SK-N-SH (cell line): ENCODE measurements at regions not wholly inside any gene's neighbourhood (a gene's known extent, or its start where the extent isn't known, plus 50 kb on each side); places are given as distances from the start of the nearest gene placed in this dataset.

Source experiments
- CTCF ChIA-PET: fragments of 300-600, 350-600 bp; formaldehyde crosslinking; extraction: SDS; loops from one replicate; lab custom pipeline; 2021; lab: Yijun Ruan, JAX
- POLR2A ChIA-PET: fragments of 350-600 bp; sonication (Branson Sonifier 250); formaldehyde crosslinking; extraction: SDS; loops from one replicate; lab custom pipeline; 2020; ENCODE audit warnings: antibody characterized with exemption, inconsistent platforms; lab: Yijun Ruan, JAX
- DNase-seq: peaks from one replicate; pipeline ENCODE4 v3.0.0; 2012
- H2AFZ ChIP-seq: fragments of 200-600 bp; sonication (generic); 2 replicates; pipeline ENCODE4 v1.8.1; 2016; ENCODE audit warnings: antibody characterized with exemption, mild to moderate bottlenecking, low read depth
- H3F3A ChIP-seq: fragments of 200-600 bp; sonication (generic); replicated peaks from 2 replicates; pipeline ENCODE3; 2016; ENCODE audit warnings: antibody characterized with exemption, mild to moderate bottlenecking; ENCODE audit not compliant: insufficient read depth
- H3K27ac ChIP-seq, 2 experiments: fragments of 200-500 bp in 1 of 2; fragments of 200-600 bp in 1 of 2; sonication (Bioruptor generic) in 1 of 2; sonication (generic), shearing (Covaris generic) in 1 of 2; 2 replicates each; pipeline versions ENCODE4 v1.5.1 to v1.6.1; 2014 to 2016; ENCODE audit warnings: low read depth in 2 of 2, inconsistent platforms in 1 of 2, low read length in 1 of 2, mild to moderate bottlenecking in 1 of 2, mixed read lengths in 1 of 2
- H3K27me3 ChIP-seq: fragments of 200-600 bp; sonication (generic), shearing (Covaris generic); 2 replicates; pipeline ENCODE4 v1.6.1; 2016; ENCODE audit warnings: mixed run types; ENCODE audit not compliant: insufficient read depth
- H3K36me3 ChIP-seq, 2 experiments: fragments of 200-500 bp in 1 of 2; fragments of 200-600 bp in 1 of 2; sonication (Bioruptor generic) in 1 of 2; sonication (generic) in 1 of 2; replicated peaks in 1 of 2; 2 replicates each; pipeline versions ENCODE3 to v1.5.1; 2014 to 2016; ENCODE audit warnings: low read length in 1 of 2, mild to moderate bottlenecking in 1 of 2; ENCODE audit not compliant: insufficient read depth in 2 of 2, control insufficient read depth in 1 of 2
- H3K4me1 ChIP-seq, 2 experiments: fragments of 200-500 bp in 1 of 2; fragments of 200-600 bp in 1 of 2; sonication (Bioruptor generic) in 1 of 2; sonication (generic), shearing (Covaris generic) in 1 of 2; 2 replicates each; pipeline versions ENCODE4 v1.5.1 to v1.6.1; 2014 to 2016; ENCODE audit warnings: low read depth in 1 of 2, low read length in 1 of 2, mixed run types in 1 of 2; ENCODE audit not compliant: insufficient read depth in 2 of 2, control insufficient read depth in 1 of 2
- H3K4me2 ChIP-seq: fragments of 200-600 bp; sonication (generic), shearing (Covaris generic); 2 replicates; pipeline ENCODE4 v1.6.1; 2017; ENCODE audit warnings: mixed run types
- H3K4me3 ChIP-seq, 2 experiments: fragments of 200-500 bp in 1 of 2; fragments of 200-600 bp in 1 of 2; sonication (Bioruptor generic) in 1 of 2; sonication (generic), shearing (Covaris generic) in 1 of 2; 2 replicates each; pipeline versions ENCODE4 v1.5.1 to v1.8.1; 2014 to 2016; ENCODE audit warnings: low read depth in 2 of 2, inconsistent platforms in 1 of 2, low read length in 1 of 2, mild to moderate bottlenecking in 1 of 2, mixed read lengths in 1 of 2, moderate library complexity in 1 of 2
- H3K79me2 ChIP-seq: fragments of 200-600 bp; sonication (generic); 2 replicates; pipeline ENCODE4 v1.8.1; 2017; ENCODE audit warnings: mild to moderate bottlenecking; ENCODE audit not compliant: insufficient read depth
- H3K9ac ChIP-seq: fragments of 200-600 bp; sonication (generic); 2 replicates; pipeline ENCODE4 v1.6.1; 2017; ENCODE audit warnings: mixed run types
- H3K9me2 ChIP-seq: fragments of 200-600 bp; sonication (generic); 2 replicates; pipeline ENCODE4 v1.6.1; 2017; ENCODE audit warnings: mixed run types
- H3K9me3 ChIP-seq: fragments of 200-600 bp; sonication (generic); 2 replicates; pipeline ENCODE4 v1.6.1; 2017; ENCODE audit warnings: mixed run types, mild to moderate bottlenecking, moderate library complexity
- H4K20me1 ChIP-seq: fragments of 200-600 bp; sonication (generic); 2 replicates; pipeline ENCODE4 v1.6.1; 2017; ENCODE audit warnings: mild to moderate bottlenecking, mixed run types; ENCODE audit not compliant: insufficient read depth
- CHD2 ChIP-seq: fragments of 150-350 bp; IDR thresholded peaks from 2 replicates; pipeline ENCODE4 v1.6.1; 2018; ENCODE audit warnings: low read length; ENCODE audit not compliant: partially characterized antibody
- CTCF ChIP-seq: fragments of 200-600 bp; sonication (generic); IDR thresholded peaks from 2 replicates; pipeline ENCODE4 v1.6.1; 2017; ENCODE audit warnings: antibody characterized with exemption, mild to moderate bottlenecking, moderate library complexity
- EP300 ChIP-seq, 2 experiments: IDR thresholded peaks; 2 replicates each; pipeline versions ENCODE4 v1.4.0 to v1.6.1; 2012; ENCODE audit warnings: borderline replicate concordance in 1 of 2, low read depth in 1 of 2, low read length in 1 of 2
- FOXJ3 ChIP-seq: sonication (generic); formaldehyde crosslinking; IDR thresholded peaks from 2 replicates; pipeline ENCODE4 v1.5.1; 2020; ENCODE audit warnings: mild to moderate bottlenecking, missing genetic modification reagents
- GABPA ChIP-seq: IDR thresholded peaks from 2 replicates; pipeline ENCODE4 v1.4.0; 2012; ENCODE audit warnings: low read depth, mild to moderate bottlenecking
- GATA2 ChIP-seq: sonication (generic); formaldehyde crosslinking; IDR thresholded peaks from 2 replicates; pipeline ENCODE4 v1.5.0; 2020; ENCODE audit warnings: mild to moderate bottlenecking, missing genetic modification reagents
- MXI1 ChIP-seq: IDR thresholded peaks from 2 replicates; pipeline ENCODE4 v1.6.1; 2012; ENCODE audit warnings: mild to moderate bottlenecking, low read depth, low read length, improper control_type of control experiment
- NRF1 ChIP-seq: IDR thresholded peaks from 2 replicates; pipeline ENCODE4 v1.6.1; 2012; ENCODE audit warnings: low read depth, mild to moderate bottlenecking, low read length
- POLR2AphosphoS5 ChIP-seq: IDR thresholded peaks from 2 replicates; pipeline ENCODE4 v1.6.1; 2012; ENCODE audit warnings: low read depth, low read length
- RCOR1 ChIP-seq: fragments of 150-350 bp; IDR thresholded peaks from 2 replicates; pipeline ENCODE4 v1.6.1; 2017; ENCODE audit warnings: antibody characterized with exemption, low read length
- TCF12 ChIP-seq: IDR thresholded peaks from 2 replicates; pipeline ENCODE4 v1.4.0; 2012
- TEAD4 ChIP-seq: IDR thresholded peaks from 2 replicates; pipeline ENCODE4 v1.4.0; 2012; ENCODE audit warnings: mild to moderate bottlenecking, borderline replicate concordance; ENCODE audit not compliant: insufficient read depth
- ZBTB33 ChIP-seq: IDR thresholded peaks from 2 replicates; pipeline ENCODE4 v1.4.0; 2012; ENCODE audit warnings: low read depth, borderline replicate concordance
- WGBS: methylation state at CpG from one replicate; pipeline ENCODE4 v1.1.6; 2017; ENCODE audit warnings: low lambda C conversion rate; 5-methylcytosine and 5-hydroxymethylcytosine counted together
- TF ChIP-seq, protein P1 (sequence below): fragments of 150-350 bp; IDR thresholded peaks from 2 replicates; pipeline ENCODE4 v1.6.1; 2017; ENCODE audit warnings: antibody characterized with exemption, low read length, low read depth, borderline replicate concordance
- TF ChIP-seq, protein P2 (sequence below): IDR thresholded peaks from 2 replicates; pipeline ENCODE4 v1.4.0; 2012; ENCODE audit warnings: low read depth
- TF ChIP-seq, protein P3 (sequence below): IDR thresholded peaks from 2 replicates; pipeline ENCODE4 v1.6.1; 2012; ENCODE audit warnings: mild to moderate bottlenecking, low read depth, low read length, moderate library complexity

- Histone ChIP-seq H3K79me2 (no peaks in the 10 kb centered on the region), H3K27me3 (peaks cover 55% of the 10 kb centered on the region)
- POLR2A ChIA-PET, result no interaction called here
- TF ChIP-seq EP300 (IDR thresholded peaks at IDR 0.05; ENCODE audit: borderline replicate concordance in 1 of 2, low read depth in 1 of 2, low read length in 1 of 2) (no peak), ZBTB33 (no peak), FOXJ3 (no peak), MXI1 (no peak), GABPA (no peak), GATA2 (CRISPR knock-in tag) (no peak), TCF12 (no peak)
- TF ChIP-seq, protein P1, sequence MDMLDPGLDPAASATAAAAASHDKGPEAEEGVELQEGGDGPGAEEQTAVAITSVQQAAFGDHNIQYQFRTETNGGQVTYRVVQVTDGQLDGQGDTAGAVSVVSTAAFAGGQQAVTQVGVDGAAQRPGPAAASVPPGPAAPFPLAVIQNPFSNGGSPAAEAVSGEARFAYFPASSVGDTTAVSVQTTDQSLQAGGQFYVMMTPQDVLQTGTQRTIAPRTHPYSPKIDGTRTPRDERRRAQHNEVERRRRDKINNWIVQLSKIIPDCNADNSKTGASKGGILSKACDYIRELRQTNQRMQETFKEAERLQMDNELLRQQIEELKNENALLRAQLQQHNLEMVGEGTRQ, result no peak
- TF ChIP-seq, all 33 proteins: peak for 0
- CTCF ChIA-PET, result no interaction called here
- Histone ChIP-seq H3K36me3 (no peaks in the 10 kb centered on the region), H3K9me2 (no peaks in the 10 kb centered on the region), H3K27ac (no peak overlapping the region), H3F3A (no peaks in the 10 kb centered on the region), H4K20me1 (no peaks in the 10 kb centered on the region; the same call in 1 of the 2 replicates), H3K9me3 (no peaks in the 10 kb centered on the region), H2AFZ (no peak overlapping the region), H3K4me3 (no peak overlapping the region), H3K4me1 (no peaks in the 10 kb centered on the region), H3K4me2 (no peak overlapping the region), H3K9ac (no peak overlapping the region)
- DNase-seq, result no peak
- WGBS, result 10% methylated on average over 15 of the region's 16 CpGs
These were observed 407.9 kb upstream of the SHH start for GRCh38 chr7:156220078-156220605.

- Histone ChIP-seq H2AFZ (no peak overlapping the region), H3K36me3 (no peaks in the 10 kb centered on the region), H4K20me1 (no peaks in the 10 kb centered on the region; the same call in 1 of the 2 replicates), H3K9ac (no peak overlapping the region), H3K4me2 (no peak overlapping the region), H3K27me3 (peaks cover 60% of the 10 kb centered on the region), H3K79me2 (no peaks in the 10 kb centered on the region), H3K9me2 (no peaks in the 10 kb centered on the region), H3F3A (no peaks in the 10 kb centered on the region), H3K27ac (no peak overlapping the region), H3K4me1 (no peaks in the 10 kb centered on the region), H3K9me3 (no peaks in the 10 kb centered on the region), H3K4me3 (no peak overlapping the region)
- WGBS, result 5% methylated on average over 16 of the region's 18 CpGs
- ChIA-PET CTCF (no interaction called here), POLR2A (no interaction called here)
- DNase-seq, result no peak
- TF ChIP-seq, protein P2, sequence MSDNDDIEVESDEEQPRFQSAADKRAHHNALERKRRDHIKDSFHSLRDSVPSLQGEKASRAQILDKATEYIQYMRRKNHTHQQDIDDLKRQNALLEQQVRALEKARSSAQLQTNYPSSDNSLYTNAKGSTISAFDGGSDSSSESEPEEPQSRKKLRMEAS, result no peak
- TF ChIP-seq TEAD4 (no peak), NRF1 (no peak), CHD2 (no peak), FOXJ3 (no peak), CTCF (no peak), POLR2AphosphoS5 (no peak), RCOR1 (no peak)
- TF ChIP-seq, protein P3, sequence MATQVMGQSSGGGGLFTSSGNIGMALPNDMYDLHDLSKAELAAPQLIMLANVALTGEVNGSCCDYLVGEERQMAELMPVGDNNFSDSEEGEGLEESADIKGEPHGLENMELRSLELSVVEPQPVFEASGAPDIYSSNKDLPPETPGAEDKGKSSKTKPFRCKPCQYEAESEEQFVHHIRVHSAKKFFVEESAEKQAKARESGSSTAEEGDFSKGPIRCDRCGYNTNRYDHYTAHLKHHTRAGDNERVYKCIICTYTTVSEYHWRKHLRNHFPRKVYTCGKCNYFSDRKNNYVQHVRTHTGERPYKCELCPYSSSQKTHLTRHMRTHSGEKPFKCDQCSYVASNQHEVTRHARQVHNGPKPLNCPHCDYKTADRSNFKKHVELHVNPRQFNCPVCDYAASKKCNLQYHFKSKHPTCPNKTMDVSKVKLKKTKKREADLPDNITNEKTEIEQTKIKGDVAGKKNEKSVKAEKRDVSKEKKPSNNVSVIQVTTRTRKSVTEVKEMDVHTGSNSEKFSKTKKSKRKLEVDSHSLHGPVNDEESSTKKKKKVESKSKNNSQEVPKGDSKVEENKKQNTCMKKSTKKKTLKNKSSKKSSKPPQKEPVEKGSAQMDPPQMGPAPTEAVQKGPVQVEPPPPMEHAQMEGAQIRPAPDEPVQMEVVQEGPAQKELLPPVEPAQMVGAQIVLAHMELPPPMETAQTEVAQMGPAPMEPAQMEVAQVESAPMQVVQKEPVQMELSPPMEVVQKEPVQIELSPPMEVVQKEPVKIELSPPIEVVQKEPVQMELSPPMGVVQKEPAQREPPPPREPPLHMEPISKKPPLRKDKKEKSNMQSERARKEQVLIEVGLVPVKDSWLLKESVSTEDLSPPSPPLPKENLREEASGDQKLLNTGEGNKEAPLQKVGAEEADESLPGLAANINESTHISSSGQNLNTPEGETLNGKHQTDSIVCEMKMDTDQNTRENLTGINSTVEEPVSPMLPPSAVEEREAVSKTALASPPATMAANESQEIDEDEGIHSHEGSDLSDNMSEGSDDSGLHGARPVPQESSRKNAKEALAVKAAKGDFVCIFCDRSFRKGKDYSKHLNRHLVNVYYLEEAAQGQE, result no peak
- TF ChIP-seq, protein P1, result no peak
These were observed 407.2 kb upstream of the SHH start for GRCh38 chr7:156219307-156220077.
